ENCODE measurements at regions not wholly inside any gene's neighbourhood (a gene's known extent, or its start where the extent isn't known, plus 50 kb on each side); places are given as distances from the start of the nearest gene placed in this dataset.

DNA sequence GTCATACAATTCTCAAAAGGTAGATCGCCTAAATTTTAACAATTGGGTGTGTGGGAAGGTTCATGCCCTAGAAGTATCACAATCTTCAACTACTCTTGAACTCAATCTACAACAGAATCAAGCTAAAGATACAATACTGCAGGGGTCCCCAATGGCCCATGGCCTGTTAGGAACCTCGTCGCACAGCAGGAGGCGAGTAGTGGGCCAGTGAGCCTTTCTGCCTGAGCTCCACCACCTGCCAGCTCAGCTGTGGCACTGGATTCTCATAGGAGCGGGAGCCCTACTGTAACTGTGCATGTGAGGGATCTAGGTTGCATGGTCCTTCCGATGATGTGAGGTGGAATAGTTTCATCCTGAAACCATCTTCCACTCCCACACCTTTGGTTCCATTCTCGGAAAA lies 230.6 kb downstream of the KLF12 start:
- no peak for TF ChIP-seq POLR2A (IDR thresholded peaks at IDR 0.05)
- TF ChIP-seq, protein P1, sequence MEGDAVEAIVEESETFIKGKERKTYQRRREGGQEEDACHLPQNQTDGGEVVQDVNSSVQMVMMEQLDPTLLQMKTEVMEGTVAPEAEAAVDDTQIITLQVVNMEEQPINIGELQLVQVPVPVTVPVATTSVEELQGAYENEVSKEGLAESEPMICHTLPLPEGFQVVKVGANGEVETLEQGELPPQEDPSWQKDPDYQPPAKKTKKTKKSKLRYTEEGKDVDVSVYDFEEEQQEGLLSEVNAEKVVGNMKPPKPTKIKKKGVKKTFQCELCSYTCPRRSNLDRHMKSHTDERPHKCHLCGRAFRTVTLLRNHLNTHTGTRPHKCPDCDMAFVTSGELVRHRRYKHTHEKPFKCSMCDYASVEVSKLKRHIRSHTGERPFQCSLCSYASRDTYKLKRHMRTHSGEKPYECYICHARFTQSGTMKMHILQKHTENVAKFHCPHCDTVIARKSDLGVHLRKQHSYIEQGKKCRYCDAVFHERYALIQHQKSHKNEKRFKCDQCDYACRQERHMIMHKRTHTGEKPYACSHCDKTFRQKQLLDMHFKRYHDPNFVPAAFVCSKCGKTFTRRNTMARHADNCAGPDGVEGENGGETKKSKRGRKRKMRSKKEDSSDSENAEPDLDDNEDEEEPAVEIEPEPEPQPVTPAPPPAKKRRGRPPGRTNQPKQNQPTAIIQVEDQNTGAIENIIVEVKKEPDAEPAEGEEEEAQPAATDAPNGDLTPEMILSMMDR (IDR thresholded peaks at IDR 0.05): no peak
